ENCODE measurements at regions not wholly inside any gene's neighbourhood (a gene's known extent, or its start where the extent isn't known, plus 50 kb on each side); places are given as distances from the start of the nearest gene placed in this dataset.
"Not testable (repeated sequence)": the region's sequence is repeated elsewhere in the genome, so short reads cannot be mapped to it uniquely, and the experiment has no call there.

DNA sequence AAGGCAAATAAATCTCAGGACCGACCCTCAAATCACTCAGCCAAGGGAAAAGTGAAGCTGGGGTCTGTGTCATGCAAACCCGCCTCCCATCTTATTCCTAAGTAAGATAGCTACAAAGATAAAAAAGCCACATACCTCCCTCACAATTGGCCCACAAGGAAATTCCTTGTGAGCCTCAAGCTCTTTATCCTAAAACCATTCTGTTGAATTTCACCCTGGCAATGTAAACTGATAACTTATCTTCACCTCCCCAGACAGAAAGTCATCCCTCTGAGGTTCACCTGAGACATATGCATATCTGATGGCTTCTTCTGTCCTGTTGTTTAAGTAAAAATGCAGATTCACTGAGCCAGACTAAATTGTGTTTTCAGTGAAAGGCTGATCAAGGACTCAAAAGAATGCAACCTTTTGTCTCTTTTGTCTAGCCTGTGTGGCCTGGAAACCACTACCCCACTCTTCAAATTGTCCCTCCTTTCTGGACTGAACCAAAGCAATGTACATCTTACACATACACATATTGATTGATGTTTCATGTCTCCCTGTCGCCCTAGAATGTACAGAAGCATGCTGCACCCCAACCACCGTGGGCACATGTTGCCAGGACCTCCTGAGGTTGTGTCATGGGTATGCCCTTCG lies 91.3 kb downstream of the MFAP3L start:
- DNase-seq (ENCODE audit: low spot score), result no peak

DNA sequence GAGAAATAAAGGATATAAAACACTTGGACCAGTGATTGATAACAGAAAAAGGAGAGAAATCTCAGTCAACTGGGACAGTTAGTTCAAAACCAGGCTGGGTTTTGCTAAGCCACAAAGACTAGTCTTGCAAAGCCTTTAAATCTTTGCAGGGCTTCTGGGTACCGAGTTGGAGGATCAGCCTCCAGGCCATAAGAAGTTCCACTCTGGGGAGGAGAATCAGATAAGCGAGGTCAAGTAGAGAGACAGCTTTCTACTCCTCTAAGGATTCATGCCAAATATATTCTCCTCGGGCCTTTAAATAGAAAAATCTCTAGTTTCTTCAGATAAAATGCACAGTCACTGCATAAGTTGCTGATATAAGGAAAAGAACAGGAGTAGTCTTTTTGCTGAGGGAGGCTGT lies 92.7 kb downstream of the MFAP3L start:
- DNase-seq (ENCODE audit: low spot score), result no peak

DNA sequence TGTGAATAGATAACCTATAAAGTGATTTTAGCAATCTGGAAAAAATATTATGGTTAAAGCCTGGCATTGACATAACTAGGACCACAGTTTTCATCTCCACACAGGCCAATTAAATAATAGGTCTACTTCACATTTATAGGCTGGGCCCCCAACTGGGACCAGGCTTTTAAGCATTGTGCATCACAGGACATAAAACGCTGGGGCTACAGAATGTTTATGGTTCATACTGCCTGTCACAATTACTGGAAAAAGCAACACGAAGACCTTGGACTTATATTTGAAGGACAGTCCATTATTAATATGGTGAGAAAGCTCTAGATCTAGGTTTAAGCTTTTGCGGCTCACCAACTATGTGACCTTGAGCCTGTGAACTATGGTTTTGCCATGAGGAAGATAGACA lies 94.2 kb downstream of the MFAP3L start:
- DNase-seq (ENCODE audit: low spot score), result no peak

DNA sequence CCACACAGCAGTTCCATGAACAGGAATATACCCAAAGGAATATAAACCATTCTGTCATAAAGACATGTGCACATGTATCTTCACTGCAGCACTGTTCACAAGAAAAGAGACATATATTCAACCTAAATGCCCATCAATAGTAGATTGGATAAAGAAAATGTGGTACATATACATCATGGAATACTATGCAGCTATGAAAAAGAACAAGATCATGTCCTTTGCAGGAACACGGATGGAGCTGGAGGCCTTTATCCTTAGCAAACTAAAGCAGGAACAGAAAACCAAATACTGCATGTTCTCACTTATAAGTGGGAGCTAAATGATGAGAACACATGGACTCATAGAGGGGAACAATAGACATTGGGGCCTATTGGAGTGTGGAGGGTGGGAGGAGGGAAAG lies 95.4 kb downstream of the MFAP3L start:
- not testable (repeated sequence) for DNase-seq (ENCODE audit: low spot score)

DNA sequence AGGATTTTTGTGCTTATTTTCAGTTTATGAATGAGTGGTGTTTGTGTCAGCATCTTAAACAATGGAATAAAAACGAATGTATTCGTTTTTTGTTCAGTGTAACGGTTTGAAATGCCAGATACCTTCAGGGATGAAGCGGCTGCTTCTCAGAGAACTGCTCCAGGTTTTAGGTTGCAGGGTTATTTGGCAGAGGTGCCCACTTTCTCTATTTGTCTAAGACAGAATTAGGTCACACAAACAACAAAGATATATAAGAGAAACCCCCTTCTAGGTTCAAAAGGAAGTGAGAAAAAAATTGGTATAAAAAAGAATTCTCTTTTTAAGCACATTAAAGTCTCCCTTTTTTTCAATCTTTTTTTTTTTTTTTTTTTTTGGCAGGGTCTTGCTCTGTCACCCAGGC lies 98.9 kb downstream of the MFAP3L start:
- DNase-seq (ENCODE audit: low spot score), result no peak

DNA sequence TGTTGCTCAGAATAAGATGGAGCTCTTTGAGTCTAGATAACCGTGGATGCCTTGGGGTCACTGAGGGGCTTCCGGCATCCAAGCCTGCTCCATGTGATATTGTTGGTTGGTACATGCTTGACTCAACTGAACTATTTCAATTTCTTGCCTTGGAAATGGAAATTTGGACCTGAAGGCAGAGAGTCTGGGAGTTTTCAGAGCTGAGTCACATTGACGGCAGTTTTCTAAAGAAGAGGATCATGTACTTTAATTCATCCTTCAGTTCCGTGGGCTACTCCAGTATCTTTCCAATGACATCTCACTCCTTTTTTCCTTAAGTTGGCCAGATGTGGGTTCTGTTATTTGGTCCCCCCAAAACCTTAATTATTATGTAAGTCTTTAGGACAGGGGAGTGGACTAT lies 100.5 kb downstream of the MFAP3L start:
- no peak for DNase-seq (ENCODE audit: low spot score)

DNA sequence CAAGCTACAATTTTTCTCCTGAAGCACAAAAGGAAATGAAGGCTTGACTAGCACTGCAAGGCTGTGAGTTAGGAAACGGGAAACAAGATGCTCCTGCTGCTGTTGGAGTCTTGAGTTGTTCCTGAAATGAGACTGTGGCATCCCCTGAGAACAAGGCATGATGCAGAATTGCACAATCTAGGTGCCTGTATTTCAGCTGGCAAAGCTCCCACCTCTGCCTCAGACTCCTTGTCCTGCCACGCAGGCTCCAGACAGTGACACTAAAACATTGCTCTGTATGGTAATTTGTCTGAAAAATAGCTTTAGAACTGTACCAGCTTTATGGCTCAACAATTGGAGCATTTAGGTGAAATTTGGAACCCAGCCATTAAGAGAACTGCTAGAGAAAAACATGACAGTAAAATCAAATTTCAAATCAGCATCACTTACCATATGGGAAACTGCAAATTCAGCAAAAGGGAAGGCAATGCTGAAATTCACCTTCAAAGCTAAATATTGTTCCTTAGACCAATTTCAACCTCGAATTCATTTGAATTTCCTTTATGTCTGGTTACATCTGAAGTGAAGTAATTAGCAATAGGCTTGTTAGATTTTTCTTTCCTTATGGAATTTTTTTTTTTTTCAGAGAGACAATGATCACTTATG lies 103.4 kb downstream of the MFAP3L start:
- peak; percentile 7 for DNase-seq (ENCODE audit: low spot score)

DNA sequence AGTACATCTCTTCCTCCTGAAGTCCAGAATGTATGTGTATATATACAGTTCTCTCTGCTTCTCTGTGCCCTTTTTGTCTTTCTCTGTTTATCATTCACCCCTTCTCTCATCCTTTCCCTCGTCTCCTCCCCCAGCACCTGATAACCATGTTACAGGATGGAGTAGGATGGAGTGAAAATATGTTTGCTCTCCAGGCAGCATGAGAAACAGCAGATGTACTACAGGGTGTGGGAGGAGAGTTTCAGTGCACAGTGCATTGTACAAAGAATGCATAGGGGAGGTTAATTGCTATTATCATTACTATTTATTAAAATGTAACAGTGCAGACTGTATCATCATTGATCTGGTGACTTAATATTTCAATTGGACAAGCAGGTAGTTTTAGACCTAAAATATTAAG lies 104.5 kb downstream of the MFAP3L start:
- no peak for DNase-seq (ENCODE audit: low spot score)

DNA sequence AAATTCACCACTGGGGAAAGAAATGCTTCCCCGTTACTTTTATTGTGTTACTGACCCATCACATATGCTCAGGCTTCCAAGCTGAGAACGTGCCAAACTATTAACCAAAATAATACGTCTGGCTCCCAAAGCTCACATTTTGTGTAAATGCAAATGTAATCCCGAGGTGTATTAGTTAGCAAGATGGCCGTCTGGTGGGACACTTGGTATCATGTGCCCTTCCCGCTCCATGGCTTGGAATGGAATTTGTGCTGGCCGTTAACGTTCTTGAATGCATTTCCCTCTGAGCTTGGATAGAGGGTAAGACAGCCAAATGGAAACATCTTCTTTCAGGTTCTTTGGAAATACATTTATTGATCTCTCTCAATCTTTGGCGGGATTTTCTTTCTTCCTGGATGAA lies 105.0 kb downstream of the MFAP3L start:
- no peak for DNase-seq (ENCODE audit: low spot score)

DNA sequence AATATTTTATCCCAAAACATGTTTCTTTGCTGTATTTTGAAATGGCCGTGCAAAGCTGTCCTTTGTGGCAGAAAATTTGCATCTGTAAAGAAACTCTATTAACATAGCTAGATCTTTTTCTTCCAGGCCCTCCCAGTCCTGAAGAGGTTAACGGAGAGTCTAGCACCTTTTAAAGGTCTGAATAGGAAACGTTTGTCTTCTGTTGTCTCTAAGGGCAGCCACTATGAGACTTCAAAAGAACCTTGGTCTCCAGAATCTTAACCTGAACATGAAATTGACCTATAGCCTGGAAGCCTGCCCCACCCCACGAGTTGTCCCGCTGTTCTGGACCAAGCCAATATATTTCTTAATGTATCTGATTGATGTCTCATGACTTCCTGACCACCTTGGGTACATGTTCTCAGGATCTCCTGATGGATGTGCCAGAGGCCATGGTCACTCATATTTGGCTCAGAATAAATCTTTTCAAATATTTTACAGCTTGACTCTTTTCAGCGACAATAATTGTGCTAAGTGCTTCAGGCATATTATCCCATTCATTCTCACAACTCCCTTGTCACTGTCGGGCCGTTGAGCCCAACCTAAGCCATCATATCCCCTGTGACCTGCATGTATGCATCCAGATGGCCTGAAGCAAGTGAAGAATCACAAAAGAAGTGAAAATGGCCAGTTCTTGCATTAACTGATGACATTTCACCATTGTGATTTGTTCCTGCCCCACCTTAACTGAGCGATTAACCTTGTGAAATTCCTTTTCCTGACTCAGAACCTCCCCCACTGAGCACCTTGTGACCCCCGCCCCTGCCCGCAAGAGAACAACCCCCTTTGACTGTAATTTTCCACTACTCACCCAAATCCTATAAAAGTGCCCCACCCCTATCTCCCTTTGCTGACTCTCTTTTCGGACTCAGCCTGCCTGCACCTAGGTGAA lies 106.7 kb downstream of the MFAP3L start:
- not testable (repeated sequence) for DNase-seq (ENCODE audit: low spot score)

DNA sequence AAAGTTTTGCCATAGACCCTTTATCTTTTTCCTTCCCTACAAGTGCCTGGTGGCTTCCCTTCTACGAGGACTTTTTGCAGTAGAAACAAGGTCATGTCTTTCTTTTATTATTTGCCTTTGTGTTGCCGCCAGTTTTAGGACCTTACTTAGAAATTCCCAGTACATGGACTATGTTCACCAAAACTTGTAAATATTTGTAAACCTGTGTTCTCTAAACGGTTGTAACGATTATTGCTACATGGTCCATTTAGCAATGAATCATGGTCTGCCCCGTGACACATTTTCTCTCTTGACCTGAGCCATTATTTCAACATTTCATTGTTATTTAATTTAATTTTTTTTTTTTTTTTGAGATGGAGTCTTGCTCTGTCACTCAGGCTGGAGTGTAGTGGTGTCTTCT lies 110.7 kb downstream of the MFAP3L start:
- no peak for DNase-seq (ENCODE audit: low spot score)

DNA sequence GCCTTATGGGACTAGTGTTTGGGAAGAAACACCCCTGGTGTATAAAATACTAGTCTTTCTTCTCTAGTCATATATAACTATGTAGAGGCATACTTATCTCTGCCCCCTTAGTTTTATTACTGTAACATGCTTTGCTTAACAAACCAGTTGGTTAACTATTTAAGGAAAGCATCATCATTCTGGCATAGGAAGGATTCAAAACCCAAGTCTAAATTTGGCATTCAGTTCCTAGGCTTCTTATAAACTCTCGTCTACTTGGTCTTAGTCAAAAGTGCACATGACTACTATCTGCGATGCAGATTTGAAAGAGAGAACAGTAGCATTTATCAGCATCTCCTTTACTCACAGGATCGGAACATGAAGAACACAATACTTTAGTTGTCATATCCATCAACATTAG lies 111.3 kb downstream of the MFAP3L start:
- DNase-seq (ENCODE audit: low spot score), result no peak

DNA sequence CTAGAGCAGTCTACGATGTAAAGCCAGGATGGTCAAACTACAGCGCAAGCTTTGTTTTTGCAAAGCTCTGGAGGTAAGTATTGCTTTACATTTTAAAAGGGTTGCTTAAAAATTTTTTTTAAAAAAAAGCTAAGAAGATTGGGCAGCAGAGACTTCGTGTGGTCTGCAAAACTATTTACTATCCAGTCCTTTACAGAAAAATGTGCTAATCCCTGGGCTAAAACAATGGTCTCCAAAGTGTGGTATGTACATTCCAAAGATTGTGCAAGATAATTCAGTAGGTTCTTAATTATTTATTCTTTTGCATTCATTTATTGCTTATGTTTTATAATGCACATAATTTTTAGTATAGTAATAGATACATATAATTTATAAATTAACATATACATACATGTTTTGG lies 113.2 kb downstream of the MFAP3L start:
- no peak for DNase-seq (ENCODE audit: low spot score)

DNA sequence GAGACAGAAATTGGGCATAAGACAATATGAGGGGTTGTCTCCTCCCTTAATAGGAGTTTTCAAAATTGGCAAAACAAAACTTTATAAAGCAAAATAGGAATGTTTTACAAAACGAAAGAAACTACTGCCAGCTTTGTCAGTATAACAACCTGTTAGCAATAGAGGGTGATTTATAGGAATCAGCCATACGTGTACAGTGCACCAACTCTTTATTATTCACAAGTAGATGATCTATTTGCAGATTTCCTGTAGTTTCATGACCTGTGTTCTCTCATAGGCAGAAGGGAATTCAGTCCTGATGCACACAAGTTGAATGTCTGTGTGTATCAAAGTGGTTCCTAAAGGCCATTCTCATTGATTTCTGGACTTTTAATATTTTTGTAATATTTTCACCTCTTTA lies 116.3 kb downstream of the MFAP3L start:
- no peak for DNase-seq (ENCODE audit: low spot score)

DNA sequence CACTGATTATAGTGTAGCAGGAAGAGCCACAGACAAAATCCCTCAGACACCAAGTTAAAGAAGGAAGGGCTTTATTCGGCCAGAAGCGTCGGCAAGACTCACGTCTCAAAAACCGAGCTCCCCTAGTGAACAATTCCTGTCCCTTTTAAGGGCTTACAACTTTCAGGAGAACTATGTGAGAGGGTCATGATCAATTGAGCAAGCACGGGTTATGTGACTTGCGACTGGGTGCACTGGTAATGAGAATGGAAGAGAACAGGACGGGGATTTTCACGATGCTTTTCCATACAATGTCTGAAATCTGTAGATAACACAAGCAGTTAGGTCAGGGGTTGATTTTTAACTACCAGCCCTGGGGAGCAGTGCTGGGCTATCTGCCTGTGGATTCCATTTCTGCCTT lies 116.7 kb downstream of the MFAP3L start:
- no peak for DNase-seq (ENCODE audit: low spot score)

DNA sequence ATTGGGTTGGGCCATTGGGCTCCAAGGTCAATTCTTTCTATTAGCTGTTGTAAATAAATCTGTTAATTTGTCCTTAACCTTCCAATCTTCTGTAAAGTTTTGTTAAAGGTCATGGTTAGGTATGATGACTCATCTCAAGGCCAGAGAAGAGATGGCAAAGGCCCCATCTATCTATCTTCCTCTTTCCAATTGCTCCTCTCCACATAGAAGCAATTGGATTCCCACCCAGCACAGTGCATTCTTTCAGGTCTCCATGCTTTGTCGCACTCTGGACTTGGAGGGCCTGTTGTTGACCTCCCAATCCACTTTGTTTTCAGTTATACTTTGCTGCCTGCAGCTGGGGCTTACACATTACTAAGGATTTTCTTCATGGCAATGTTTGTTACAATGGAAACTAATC lies 118.5 kb downstream of the MFAP3L start:
- DNase-seq (ENCODE audit: low spot score), result no peak

DNA sequence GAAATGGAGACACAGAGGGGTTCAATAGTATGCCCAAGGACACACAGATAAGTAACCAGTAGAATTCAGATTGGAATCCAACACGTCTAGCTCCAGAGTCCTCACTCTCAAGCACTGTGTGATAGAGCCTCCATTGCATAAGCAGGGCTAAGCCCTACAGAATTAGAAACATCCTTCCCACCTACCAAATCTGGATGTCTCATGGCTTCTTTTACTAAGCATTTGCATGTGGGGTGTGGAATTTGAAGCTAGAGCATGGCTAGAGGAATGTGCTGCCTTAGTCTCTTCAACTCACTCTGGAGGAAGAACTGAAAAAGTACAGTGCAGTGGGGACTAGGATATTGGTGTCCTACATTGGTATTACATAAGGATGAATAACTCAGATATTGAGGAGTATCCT lies 119.4 kb downstream of the MFAP3L start:
- no peak for DNase-seq (ENCODE audit: low spot score)

DNA sequence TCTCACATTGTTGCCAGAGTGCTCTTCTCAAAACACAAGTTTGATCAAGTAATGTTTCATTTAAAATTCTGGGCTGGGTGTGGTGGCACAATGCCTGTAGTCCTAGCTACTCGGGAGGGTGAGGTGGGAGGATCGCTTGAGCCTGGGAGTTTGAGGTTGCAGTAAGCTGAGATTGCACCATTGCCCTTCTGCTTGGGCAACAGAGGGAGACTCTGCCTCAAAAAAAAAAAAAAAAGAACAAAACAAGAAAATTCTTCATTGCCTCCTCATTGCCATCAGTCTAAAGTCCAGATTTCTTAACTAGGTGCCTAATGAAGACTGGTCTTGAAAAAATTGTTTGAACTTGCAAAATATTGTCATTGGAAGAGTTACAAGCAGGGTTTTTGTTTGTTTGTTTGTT lies 120.1 kb downstream of the MFAP3L start:
- no peak for DNase-seq (ENCODE audit: low spot score)

DNA sequence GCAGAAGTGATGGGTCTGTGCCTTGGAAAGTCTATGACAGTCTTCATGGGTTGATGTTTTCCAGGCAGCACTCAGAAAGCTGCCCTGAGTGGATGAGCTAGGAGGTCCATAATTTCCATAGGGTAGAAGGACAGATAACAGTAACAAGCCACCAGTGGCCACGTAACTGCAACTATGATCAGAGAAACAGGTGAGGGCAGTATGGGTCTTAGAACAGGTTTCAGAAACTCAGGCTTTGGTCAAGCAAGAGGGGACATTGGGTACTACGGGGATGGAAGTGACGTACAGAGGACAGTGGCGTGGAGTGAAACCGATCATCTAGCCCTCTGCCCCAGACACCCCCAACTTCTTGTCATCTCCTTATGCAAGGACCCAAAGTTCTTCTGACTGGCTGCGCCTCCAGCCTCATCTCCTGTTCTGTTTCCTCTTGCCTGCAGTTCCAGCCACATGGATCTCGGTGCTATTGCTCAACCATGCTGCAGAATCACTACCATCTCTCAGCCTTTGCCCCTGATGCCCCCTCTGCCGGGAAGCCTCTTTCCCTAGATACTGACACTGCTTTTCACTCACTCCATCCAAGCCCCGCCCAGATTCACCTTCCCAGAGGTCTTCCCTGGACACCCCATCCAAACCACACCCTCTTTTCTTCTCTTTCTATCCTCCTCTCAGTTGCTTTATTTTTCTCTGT lies 123.4 kb downstream of the MFAP3L start:
- peak; percentile 14 for DNase-seq (ENCODE audit: low spot score)

DNA sequence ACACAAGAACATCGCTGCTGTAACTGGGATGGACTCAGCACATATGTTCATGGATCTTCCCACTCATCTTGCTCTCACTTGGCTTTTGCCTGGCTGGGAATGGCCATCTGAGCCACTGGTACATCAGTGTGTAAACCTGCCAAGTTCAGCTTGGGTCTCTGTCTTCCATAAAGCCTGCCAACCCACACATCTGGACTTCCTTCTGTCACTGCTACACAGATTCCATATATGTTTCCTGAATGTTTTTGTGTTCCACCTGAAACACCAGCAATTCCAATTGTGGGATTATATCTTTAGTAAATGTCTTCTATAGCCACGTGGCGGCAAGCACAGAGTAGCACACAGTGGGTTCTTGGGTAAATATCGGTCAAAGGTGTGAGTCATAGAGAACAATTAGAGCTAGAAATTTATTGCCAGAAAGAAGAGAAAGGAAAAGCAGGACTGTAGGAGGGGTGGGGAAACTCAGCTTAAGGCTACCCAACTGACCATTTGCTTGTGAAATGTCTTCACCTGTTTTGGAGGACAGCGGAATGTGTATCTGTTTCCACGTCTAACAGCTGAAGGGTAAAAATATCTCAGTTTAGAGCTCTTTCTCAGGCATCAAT lies 125.9 kb downstream of the MFAP3L start:
- no peak for DNase-seq (ENCODE audit: low spot score)

DNA sequence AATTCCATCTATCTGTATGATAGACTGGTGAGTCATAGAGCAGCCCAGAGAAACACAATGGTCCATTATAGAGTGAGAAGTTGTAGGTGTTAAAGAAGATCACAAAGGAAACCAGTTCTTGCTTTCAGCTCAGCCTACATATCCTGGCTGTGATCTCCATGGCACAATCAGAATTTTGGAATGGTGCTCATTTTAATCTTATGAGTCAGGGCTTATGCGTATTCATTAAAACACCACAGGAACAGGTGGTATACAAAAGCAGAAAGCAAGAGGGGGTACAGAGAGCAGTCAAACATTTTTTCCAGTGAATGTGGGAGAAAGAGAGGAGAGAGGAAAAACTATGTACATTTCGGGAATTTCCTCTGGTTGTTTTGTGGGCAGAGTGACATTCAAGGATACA lies 126.9 kb downstream of the MFAP3L start:
- DNase-seq (ENCODE audit: low spot score), result no peak

DNA sequence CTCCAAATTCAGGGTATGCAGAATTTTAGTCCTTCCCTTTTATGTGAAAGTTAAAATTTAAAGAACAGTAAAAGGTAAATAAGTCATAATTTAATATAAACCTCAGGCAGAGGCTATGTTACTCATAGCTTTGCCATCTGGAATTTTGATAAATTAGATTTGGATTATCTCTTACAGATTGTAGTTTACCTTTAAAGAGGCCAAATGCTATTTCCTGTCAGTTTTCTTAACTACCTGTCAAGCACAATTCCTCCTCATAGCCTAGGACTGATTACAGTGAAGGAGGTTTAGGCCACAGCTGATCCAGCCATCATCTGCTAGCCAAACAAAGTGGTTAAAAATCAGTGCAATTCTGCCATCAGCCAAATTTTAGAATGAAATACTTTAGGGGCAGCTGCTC lies 128.1 kb downstream of the MFAP3L start:
- no peak for DNase-seq (ENCODE audit: low spot score)
